Naive B cell (primary cell): ENCODE measurements at regions not wholly inside any gene's neighbourhood (a gene's known extent, or its start where the extent isn't known, plus 50 kb on each side); places are given as distances from the start of the nearest gene placed in this dataset.
"Not testable (repeated sequence)": the region's sequence is repeated elsewhere in the genome, so short reads cannot be mapped to it uniquely, and the experiment has no call there.

Experiments
- ATAC-seq, 2 donors: fragments of 150-1000 bp; cut with Tn5 transposase; 2 replicates each; pipeline ENCODE4 v1.10.0; 2021; ENCODE audit warnings: low read depth in 2 of 2, mild to moderate bottlenecking in 2 of 2, moderate library complexity in 2 of 2
- DNase-seq: peaks from one replicate; pipeline ENCODE4 v3.0.0; 2022
- H3K27ac Mint-ChIP-seq, 6 donors: one replicate each; pipeline ENCODE4 v1.8.0; 2020 to 2022; ENCODE audit warnings: mild to moderate bottlenecking in 6 of 6, mixed read lengths in 6 of 6, moderate library complexity in 5 of 6, inconsistent platforms in 2 of 6
- H3K27me3 Mint-ChIP-seq, 3 donors: one replicate each; pipeline ENCODE4 v1.8.0; 2021 to 2022; ENCODE audit warnings: mixed read lengths in 3 of 3, mild to moderate bottlenecking in 1 of 3
- H3K36me3 Mint-ChIP-seq, 2 donors: one replicate each; pipeline ENCODE4 v1.8.0; 2020 to 2022; ENCODE audit warnings: mixed read lengths in 2 of 2, inconsistent platforms in 1 of 2, mild to moderate bottlenecking in 1 of 2
- H3K4me1 Mint-ChIP-seq, 3 donors: one replicate each; pipeline ENCODE4 v1.8.0; 2020 to 2022; ENCODE audit warnings: mixed read lengths in 3 of 3, inconsistent platforms in 1 of 3, mild to moderate bottlenecking in 1 of 3, moderate library complexity in 1 of 3
- H3K4me3 Mint-ChIP-seq, 8 donors: one replicate each; pipeline ENCODE4 v1.8.0; 2020 to 2022; ENCODE audit warnings: mild to moderate bottlenecking in 8 of 8, mixed read lengths in 8 of 8, moderate library complexity in 8 of 8, inconsistent platforms in 2 of 8
- H3K9me3 Mint-ChIP-seq, 7 donors: one replicate each; pipeline ENCODE4 v1.8.0; 2020 to 2022; ENCODE audit warnings: mixed read lengths in 7 of 7, mild to moderate bottlenecking in 5 of 7, inconsistent platforms in 2 of 7, moderate library complexity in 1 of 7

DNA sequence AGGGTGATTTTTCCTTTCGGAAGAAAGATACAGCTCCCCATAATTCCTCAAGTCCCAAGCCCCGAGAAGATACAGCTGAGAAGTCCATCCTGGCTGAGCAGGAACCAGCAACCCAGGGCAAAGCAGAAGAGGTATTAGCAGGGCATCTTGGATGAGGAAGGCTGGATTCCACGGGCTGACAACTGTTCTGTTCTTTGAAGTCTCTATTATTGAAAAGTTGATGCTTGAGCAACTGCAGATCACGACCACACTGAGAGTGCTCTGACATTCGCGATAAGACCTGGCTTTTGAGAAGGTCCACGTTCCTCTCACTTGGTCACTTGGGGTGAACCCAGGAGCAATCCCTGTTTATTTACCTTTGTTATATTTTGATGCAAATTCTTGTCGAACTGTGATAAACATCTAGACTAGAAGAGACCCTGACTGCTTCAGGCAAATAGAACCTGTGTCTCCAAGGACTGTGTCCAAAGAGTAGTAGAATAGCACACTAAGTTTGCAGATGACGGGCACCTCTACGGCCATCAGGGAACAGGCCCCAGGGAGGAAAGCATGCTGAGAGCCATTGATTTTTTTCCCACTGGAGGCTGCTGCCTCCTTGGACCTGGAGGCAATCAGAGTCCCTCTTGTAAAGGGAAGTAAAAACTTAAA, 133.1 kb downstream of the ARL4C start:
- DNase-seq (no peak), ATAC-seq (no peak)
- no peak overlapping the region for H3K27ac Mint-ChIP-seq
- H3K4me3 Mint-ChIP-seq, result peak overlapping the region in 1 of 8 donors; percentile 2
- peaks cover 0 to 5% of the 10 kb centered on the region in 2 donors for H3K36me3 Mint-ChIP-seq
- H3K27me3 Mint-ChIP-seq, result peaks cover 33 to 56% (median 40%) of the 10 kb centered on the region in 3 donors
- peaks cover 17 to 26% (median 21%) of the 10 kb centered on the region in 3 donors for H3K4me1 Mint-ChIP-seq
- peaks cover 0 to 8% (median 6%) of the 10 kb centered on the region in 7 donors for H3K9me3 Mint-ChIP-seq

DNA sequence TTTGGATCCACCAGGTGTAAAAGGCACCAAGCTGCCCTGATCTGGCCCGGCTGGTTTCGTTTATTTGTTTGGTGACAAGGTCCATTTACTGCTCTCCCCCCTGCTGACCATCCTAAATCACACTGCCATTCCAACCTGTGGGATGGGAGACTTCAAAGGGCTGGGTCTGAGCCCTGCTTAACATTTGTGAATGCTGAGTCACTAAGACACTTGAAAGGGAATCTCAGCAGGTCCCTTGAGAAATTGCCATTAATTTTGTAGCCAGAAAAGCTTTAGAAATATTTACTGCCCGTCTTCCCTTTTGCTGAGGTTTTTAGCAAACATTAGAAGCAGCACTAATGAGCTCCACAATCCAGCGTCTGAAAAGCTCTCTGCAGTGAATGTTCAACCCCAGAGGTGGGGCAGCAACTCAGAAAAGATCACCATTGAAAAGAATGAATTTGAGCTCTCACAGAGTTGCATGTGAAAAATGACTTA, 133.8 kb downstream of the ARL4C start:
- peak overlapping the region in 1 of 8 donors; percentile 53 for H3K4me3 Mint-ChIP-seq

DNA sequence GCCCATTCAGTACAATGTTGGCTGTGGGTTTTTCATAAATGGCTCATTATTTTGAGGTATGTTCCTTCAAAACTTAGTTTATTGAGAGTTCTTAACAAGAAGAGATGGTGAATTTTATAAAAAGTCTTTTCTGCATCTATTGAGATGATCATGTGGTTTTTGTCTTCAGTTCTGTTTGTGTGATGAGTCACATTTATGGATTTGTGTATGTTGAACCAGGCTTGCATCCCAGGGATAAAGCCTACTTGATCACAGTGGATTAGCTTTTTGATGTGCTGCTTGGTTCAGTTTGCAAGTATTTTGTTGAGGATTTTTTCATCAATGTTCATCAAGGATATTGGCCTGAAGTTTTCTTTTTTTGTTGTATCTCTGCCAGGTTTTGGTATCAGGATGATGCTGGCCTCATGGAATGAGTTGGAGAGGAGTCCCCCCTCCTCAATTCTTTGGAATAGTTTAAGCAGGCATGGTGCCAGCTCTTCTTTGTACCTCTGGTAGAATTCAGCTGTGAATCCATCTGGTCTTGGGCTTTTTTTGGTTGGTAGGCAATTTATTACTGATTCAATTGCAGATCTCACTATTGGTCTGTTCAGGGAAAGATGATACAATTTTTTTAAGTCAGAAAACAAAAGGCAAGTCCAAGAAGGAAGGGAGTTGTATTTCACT, 136.4 kb downstream of the ARL4C start:
- not testable (repeated sequence) for ATAC-seq, H3K4me3 Mint-ChIP-seq, DNase-seq, H3K27ac Mint-ChIP-seq
- H3K36me3 Mint-ChIP-seq, result peaks cover 0 to 11% of the 10 kb centered on the region in 2 donors
- peaks cover 3 to 15% (median 8%) of the 10 kb centered on the region in 7 donors for H3K9me3 Mint-ChIP-seq
- peaks cover 13 to 21% (median 15%) of the 10 kb centered on the region in 3 donors for H3K4me1 Mint-ChIP-seq
- peaks cover 29 to 55% (median 33%) of the 10 kb centered on the region in 3 donors for H3K27me3 Mint-ChIP-seq

More for the DNA sequence above, 133.8 kb downstream of the ARL4C start:
- H3K27ac Mint-ChIP-seq, result peak overlapping the region in 1 of 6 donors; percentile 14
- H3K27me3 Mint-ChIP-seq, result peaks cover 29 to 64% (median 33%) of the 10 kb centered on the region in 3 donors
- H3K9me3 Mint-ChIP-seq, result peaks cover 3 to 14% (median 8%) of the 10 kb centered on the region in 7 donors
- ATAC-seq, result no peak
- DNase-seq, result no peak
- peaks cover 0 to 11% of the 10 kb centered on the region in 2 donors for H3K36me3 Mint-ChIP-seq
- H3K4me1 Mint-ChIP-seq, result peaks cover 9 to 19% (median 13%) of the 10 kb centered on the region in 3 donors

DNA sequence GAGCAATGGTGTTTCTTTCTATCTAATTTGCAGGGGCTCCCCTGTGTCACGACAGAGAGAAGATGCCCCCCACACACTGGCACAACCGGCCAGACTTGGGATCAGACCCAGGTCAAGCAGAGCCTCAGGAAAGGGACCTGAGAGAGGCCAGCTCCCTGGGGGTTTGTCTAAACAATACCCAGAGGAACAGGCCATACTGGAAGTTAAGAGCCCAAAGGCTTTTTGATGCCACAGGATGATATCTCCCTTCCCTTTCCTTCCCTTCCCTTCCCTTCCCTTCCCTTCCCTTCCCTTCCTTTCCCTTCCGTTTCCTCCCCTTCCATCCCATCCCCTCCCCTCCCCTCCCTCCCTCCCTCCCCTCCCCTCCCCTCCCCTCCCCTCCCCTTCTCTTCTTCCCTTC, 139.2 kb downstream of the ARL4C start:
- DNase-seq, result no peak
- no peak overlapping the region for H3K4me3 Mint-ChIP-seq
- ATAC-seq, result no peak
- H3K27ac Mint-ChIP-seq, result no peak overlapping the region
- H3K27me3 Mint-ChIP-seq, result peaks cover 11 to 30% (median 12%) of the 10 kb centered on the region in 3 donors
- peaks cover 8 to 11% of the 10 kb centered on the region in 2 donors for H3K36me3 Mint-ChIP-seq
- H3K9me3 Mint-ChIP-seq, result peaks cover 3 to 26% (median 16%) of the 10 kb centered on the region in 7 donors
- H3K4me1 Mint-ChIP-seq, result peaks cover 13 to 16% (median 13%) of the 10 kb centered on the region in 3 donors

DNA sequence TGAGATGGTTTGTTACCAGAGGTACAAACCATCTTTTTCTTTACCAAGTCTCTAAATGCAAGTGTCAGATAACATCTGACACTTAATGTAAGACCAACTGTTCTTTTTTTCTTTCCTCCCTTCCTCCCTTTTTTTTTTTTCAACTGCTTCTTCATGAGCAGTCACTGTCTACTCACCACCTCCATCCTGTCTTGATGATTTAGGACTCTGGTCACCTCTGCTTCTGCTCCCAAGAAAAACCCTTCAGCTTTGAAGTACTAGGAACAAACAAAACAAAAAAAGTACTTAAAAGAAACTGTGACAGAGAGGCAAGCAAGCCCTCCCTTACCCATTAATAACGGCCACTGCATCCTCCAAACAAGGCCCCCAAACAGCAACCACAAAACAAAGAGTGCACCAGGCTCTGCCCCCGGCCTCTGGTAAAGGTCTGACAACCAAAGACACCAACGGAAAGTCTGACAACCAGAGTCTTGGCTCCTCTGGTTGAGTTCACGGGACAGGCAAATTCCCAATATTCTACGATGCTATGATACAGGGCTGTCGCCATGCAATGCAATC, 141.0 kb downstream of the ARL4C start:
- H3K4me1 Mint-ChIP-seq, result peaks cover 13 to 16% (median 13%) of the 10 kb centered on the region in 3 donors
- H3K36me3 Mint-ChIP-seq, result peaks cover 11 to 13% of the 10 kb centered on the region in 2 donors
- DNase-seq, result no peak
- ATAC-seq, result no peak
- peaks cover 3 to 32% (median 17%) of the 10 kb centered on the region in 7 donors for H3K9me3 Mint-ChIP-seq
- H3K4me3 Mint-ChIP-seq, result peak overlapping the region in 1 of 8 donors; percentile 60
- H3K27ac Mint-ChIP-seq, result peak overlapping the region in 4 of 6 donors; percentile 17 to 60 (median 40)
- peaks cover 3 to 20% (median 7%) of the 10 kb centered on the region in 3 donors for H3K27me3 Mint-ChIP-seq

DNA sequence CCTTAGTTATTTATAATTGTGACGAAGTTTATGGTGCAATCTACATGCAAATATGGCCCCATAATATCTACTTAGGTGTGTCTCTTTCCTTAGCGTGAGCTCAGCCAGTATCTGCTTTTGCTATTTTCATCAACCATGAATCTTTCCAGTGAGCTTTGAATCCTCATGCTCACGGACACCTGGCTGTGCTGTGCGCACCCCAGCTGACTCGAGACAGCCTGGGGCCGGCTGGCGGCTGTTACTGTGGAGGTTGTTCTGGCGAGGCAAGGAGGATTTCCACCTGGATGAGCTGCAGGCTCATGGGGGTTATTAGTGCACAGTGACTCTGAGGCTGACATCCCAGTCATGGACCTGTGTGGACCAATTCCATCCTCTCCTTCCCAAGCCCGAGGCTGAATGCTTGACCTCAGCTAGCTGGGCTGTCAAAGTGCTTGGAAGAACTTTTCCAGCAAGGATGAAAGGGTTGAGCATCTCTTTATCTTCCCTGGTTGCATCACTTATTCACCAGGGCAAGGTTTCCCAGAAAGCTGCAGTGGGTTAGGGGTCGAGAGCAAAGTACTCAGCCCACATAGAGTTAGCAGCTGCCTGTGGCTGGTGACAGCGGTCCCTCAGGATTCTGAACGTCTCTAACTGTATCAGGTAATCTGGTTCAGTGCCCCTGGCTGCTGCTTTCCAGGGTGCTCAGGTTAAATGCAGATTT, 141.7 kb downstream of the ARL4C start:
- Mint-ChIP-seq H3K27ac (peak overlapping the region in 4 of 6 donors; percentile 31 to 89 (median 59)), H3K4me3 (peak overlapping the region in 6 of 8 donors; percentile 14 to 68 (median 37)), H3K36me3 (peaks cover 11 to 13% of the 10 kb centered on the region in 2 donors), H3K9me3 (peaks cover 3 to 32% (median 17%) of the 10 kb centered on the region in 7 donors), H3K27me3 (peaks cover 0 to 14% (median 0%) of the 10 kb centered on the region in 3 donors), H3K4me1 (peaks cover 13 to 16% (median 13%) of the 10 kb centered on the region in 3 donors)
- ATAC-seq (peak; percentile 85 to 87), DNase-seq (peak; percentile 37)

DNA sequence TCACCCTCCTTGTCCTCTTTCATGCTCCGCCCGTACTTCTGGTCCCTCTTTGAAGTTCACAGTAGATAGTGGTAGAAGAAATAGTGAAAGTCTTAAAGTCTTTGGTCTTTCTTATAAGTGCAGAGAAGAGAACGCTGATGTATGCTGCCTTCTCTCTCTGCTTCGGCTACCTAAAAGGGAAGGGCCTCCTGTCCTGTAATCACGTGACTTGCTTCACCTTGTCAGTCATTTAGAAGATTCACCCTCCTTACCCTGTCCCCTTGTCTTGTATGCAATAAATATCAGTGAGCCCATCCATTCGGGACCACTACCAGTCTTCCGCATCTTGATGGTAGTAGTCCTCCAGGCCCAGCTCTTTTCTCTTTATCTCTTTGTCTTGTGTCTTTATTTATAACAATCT, 144.6 kb downstream of the ARL4C start:
- Mint-ChIP-seq H3K27ac (peak overlapping the region in 1 of 6 donors; percentile 12), H3K36me3 (peaks cover 0 to 13% of the 10 kb centered on the region in 2 donors), H3K27me3 (no peaks in the 10 kb centered on the region), H3K4me1 (peaks cover 20 to 32% (median 23%) of the 10 kb centered on the region in 3 donors), H3K4me3 (no peak overlapping the region), H3K9me3 (peaks cover 0 to 17% (median 6%) of the 10 kb centered on the region in 7 donors)
- DNase-seq (no peak), ATAC-seq (no peak)

DNA sequence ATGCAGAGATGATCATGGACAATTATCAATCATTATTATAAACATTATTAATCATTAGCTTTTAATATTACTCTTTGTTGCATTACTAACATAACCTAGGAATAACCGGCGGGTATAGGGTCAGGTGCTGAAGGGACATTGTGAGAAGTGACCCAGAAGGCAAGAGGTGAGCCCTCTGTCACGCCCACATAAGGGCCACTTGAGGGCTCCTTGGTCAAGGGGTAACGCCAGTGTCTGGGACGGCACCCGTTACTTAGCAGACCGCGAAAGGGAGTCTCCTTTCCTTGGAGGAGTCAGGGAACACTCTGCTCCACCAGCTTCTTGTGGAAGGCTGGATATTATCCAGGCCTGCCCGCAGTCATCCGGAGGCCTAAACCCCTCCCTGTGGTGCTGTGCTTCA, 145.0 kb downstream of the ARL4C start:
- not testable (repeated sequence) for DNase-seq, H3K27me3 Mint-ChIP-seq, ATAC-seq, H3K4me3 Mint-ChIP-seq
- H3K27ac Mint-ChIP-seq, result peak overlapping the region in 1 of 6 donors; percentile 12
- H3K4me1 Mint-ChIP-seq, result peaks cover 21 to 32% (median 27%) of the 10 kb centered on the region in 3 donors
- peaks cover 0 to 13% of the 10 kb centered on the region in 2 donors for H3K36me3 Mint-ChIP-seq
- peaks cover 0 to 17% (median 6%) of the 10 kb centered on the region in 7 donors for H3K9me3 Mint-ChIP-seq

DNA sequence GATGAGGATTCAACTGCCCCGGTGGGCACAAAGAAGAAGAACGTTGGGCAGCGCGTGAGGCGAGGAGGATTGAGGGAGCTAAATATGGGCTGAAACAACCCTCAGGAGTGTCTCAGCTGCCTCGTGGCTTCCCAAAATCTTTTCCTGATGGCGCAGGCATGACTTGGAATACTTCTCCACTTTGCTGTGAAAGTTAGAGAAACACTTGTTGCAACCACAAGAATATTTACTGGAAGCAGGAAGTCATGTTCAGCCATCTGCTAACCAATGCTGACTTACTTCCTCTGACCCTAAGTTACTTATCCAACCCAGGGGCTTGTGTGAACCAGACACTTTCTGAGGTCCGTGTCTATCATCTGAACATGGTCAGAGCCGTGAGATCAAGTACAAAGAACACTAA, 148.8 kb downstream of the ARL4C start:
- peaks cover 0 to 10% of the 10 kb centered on the region in 2 donors for H3K36me3 Mint-ChIP-seq
- peak; percentile 19 for DNase-seq
- H3K9me3 Mint-ChIP-seq, result peaks cover 0 to 10% (median 5%) of the 10 kb centered on the region in 7 donors
- peak; percentile 54 to 56 for ATAC-seq
- H3K4me3 Mint-ChIP-seq, result peak overlapping the region in 1 of 8 donors; percentile 23
- peaks cover 13 to 22% (median 19%) of the 10 kb centered on the region in 3 donors for H3K4me1 Mint-ChIP-seq
- peak overlapping the region in 1 of 6 donors; percentile 42 for H3K27ac Mint-ChIP-seq
- H3K27me3 Mint-ChIP-seq, result peaks cover 2 to 12% (median 5%) of the 10 kb centered on the region in 3 donors

DNA sequence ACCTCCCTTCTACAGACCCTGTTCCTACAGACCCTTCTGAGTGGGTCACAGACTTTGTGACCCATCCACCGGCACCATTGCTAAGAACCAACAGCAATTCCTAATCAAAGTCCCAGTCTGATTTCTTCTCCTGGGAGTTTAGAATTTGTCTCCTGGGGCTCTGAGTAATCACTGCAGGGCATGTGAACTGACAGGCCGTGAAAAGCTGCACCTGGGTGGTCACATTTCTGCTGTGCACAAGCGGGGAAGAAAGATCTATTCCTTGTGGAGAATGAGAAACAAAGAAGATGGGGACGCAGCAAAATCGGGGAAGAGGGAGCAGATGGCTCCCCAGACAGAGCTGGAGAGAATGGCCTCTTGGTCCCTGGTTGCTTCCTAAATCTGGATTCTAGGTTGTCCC, 151.0 kb downstream of the ARL4C start:
- Mint-ChIP-seq H3K4me3 (peak overlapping the region in 1 of 8 donors; percentile 35), H3K27me3 (peaks cover 5 to 18% (median 7%) of the 10 kb centered on the region in 3 donors), H3K9me3 (peaks cover 0 to 3% (median 0%) of the 10 kb centered on the region in 7 donors), H3K4me1 (peaks cover 13 to 22% (median 19%) of the 10 kb centered on the region in 3 donors), H3K36me3 (no peaks in the 10 kb centered on the region), H3K27ac (peak overlapping the region in 1 of 6 donors; percentile 5)
- DNase-seq, result no peak
- ATAC-seq, result no peak

DNA sequence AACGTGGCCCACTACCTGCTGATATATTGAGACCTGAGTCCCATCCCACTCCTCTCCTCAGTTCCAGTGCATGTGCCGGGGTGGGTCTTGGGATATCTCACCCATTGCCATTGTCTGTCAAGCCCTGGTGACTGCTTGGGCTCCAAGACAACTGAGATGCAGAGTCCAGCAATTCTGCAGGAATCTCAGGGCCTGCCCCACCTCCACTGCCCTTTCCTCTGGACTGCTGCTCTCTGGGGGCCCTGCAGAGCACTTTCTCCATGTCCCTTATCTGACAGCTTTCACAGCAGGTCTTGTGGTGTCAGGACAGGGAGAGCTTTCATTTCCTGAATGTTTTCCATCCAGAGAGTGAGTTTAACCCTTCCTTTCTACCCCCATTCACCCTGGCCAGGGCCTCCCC, 152.9 kb downstream of the ARL4C start:
- ATAC-seq, result no peak
- Mint-ChIP-seq H3K27ac (no peak overlapping the region), H3K4me1 (peaks cover 17 to 25% (median 22%) of the 10 kb centered on the region in 3 donors), H3K9me3 (peaks cover 3 to 16% (median 7%) of the 10 kb centered on the region in 7 donors), H3K4me3 (no peak overlapping the region), H3K27me3 (peaks cover 5 to 20% (median 11%) of the 10 kb centered on the region in 3 donors), H3K36me3 (peaks cover 9 to 10% of the 10 kb centered on the region in 2 donors)
- no peak for DNase-seq

DNA sequence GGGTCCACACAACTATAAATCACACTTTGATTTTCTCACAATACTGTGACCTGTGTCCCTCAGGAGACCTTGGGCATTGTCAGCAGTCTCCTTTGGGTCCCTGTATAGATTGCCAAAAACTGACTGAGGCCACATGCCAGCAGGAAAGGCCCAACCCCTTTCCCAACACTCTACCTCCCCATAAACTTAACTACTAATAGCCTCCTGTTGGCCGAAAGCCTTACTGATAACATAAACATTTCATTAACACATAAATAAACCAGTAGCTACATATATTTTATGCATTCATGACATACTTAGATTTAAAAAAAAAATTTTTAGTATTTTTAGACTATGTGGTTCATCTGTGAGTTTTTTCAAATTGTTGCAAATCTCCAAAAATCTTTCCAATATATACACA, 153.5 kb downstream of the ARL4C start:
- no peak overlapping the region for H3K4me3 Mint-ChIP-seq
- DNase-seq, result no peak
- ATAC-seq, result no peak
- peaks cover 11 to 16% of the 10 kb centered on the region in 2 donors for H3K36me3 Mint-ChIP-seq
- H3K27me3 Mint-ChIP-seq, result peaks cover 5 to 24% (median 11%) of the 10 kb centered on the region in 3 donors
- peaks cover 6 to 21% (median 10%) of the 10 kb centered on the region in 7 donors for H3K9me3 Mint-ChIP-seq
- H3K27ac Mint-ChIP-seq, result no peak overlapping the region
- peaks cover 20 to 27% (median 25%) of the 10 kb centered on the region in 3 donors for H3K4me1 Mint-ChIP-seq
